Keratinocyte (primary cell): ENCODE measurements at regions not wholly inside any gene's neighbourhood (a gene's known extent, or its start where the extent isn't known, plus 50 kb on each side); places are given as distances from the start of the nearest gene placed in this dataset.

Experiments used
- DNase-seq: peaks from one replicate; pipeline ENCODE4 v3.0.0-alpha.2; 2011; ENCODE audit warnings: low read depth, missing footprints, low spot score
- FAIRE-seq: peaks from 2 replicates; lab custom pipeline; 2011; peaks lifted over from hg19 to GRCh38; lab: Jason Lieb, UNC
- H2AFZ ChIP-seq: 2 replicates; pipeline ENCODE4 v1.6.0; 2012; ENCODE audit warnings: low read length, control low read depth, inconsistent platforms; ENCODE audit not compliant: control insufficient read depth
- H3K27ac ChIP-seq: 2 replicates; pipeline ENCODE4 v1.5.1; 2011; ENCODE audit warnings: low read length; ENCODE audit not compliant: control insufficient read depth, insufficient read depth
- H3K27me3 ChIP-seq: 3 replicates; pipeline ENCODE4 v1.6.0; 2011; ENCODE audit warnings: low read length; ENCODE audit not compliant: control insufficient read depth, insufficient read depth; ENCODE audit errors: extremely low read depth
- H3K36me3 ChIP-seq, 2 experiments: 2 replicates in 1 of 2; 3 replicates in 1 of 2; pipeline ENCODE4 v1.5.1; 2011; ENCODE audit warnings: low read length in 2 of 2, mild to moderate bottlenecking in 1 of 2; ENCODE audit not compliant: control insufficient read depth in 2 of 2, insufficient read depth in 2 of 2; ENCODE audit errors: extremely low read depth in 1 of 2
- H3K4me1 ChIP-seq: 3 replicates; pipeline ENCODE4 v1.5.1; 2011; ENCODE audit warnings: low read length; ENCODE audit not compliant: control insufficient read depth, insufficient read depth; ENCODE audit errors: extremely low read depth
- H3K4me2 ChIP-seq: 3 replicates; pipeline ENCODE4 v1.6.0; 2011; ENCODE audit warnings: low read depth, low read length; ENCODE audit not compliant: control insufficient read depth, insufficient read depth; ENCODE audit errors: extremely low read depth
- H3K4me3 ChIP-seq, 3 experiments: fragments of 200-600 bp in 1 of 3; sonication (generic) in 1 of 3; 2 replicates in 2 of 3; 3 replicates in 1 of 3; pipeline ENCODE4 v1.5.1; 2011 to 2016; ENCODE audit warnings: low read length in 3 of 3, mild to moderate bottlenecking in 3 of 3, control low read depth in 2 of 3, inconsistent platforms in 1 of 3, low read depth in 1 of 3, mixed read lengths in 1 of 3, mixed run types in 1 of 3, moderate library complexity in 1 of 3; ENCODE audit not compliant: control insufficient read depth in 2 of 3, insufficient read depth in 2 of 3; ENCODE audit errors: extremely low read depth in 1 of 3
- H3K79me2 ChIP-seq: 2 replicates; pipeline ENCODE4 v1.6.0; 2012; ENCODE audit warnings: low read length; ENCODE audit not compliant: control insufficient read depth, insufficient read depth
- H3K9ac ChIP-seq: 3 replicates; pipeline ENCODE4 v1.6.0; 2011; ENCODE audit warnings: low read length; ENCODE audit not compliant: control insufficient read depth, insufficient read depth; ENCODE audit errors: extremely low read depth
- H3K9me1 ChIP-seq: 3 replicates; pipeline ENCODE4 v1.6.0; 2011; ENCODE audit warnings: low read length; ENCODE audit not compliant: control insufficient read depth, insufficient read depth; ENCODE audit errors: extremely low read depth
- H3K9me3 ChIP-seq: 2 replicates; pipeline ENCODE4 v1.5.1; 2012; ENCODE audit warnings: low read depth, low read length; ENCODE audit not compliant: control insufficient read depth
- H4K20me1 ChIP-seq: 3 replicates; pipeline ENCODE4 v1.6.0; 2011; ENCODE audit warnings: low read length; ENCODE audit not compliant: control insufficient read depth, insufficient read depth; ENCODE audit errors: extremely low read depth
- EZH2 ChIP-seq: IDR thresholded peaks from one replicate; pipeline ENCODE4 v1.6.1; 2012; ENCODE audit warnings: inconsistent platforms, mild to moderate bottlenecking, low read length, moderate library complexity
- dilution Hi-C: fragments of 300-500 bp; cut with MboI; formaldehyde crosslinking; loops from one replicate; pipeline ENCODE4 v1.7.0; 2020; ENCODE audit warnings: low sequenced_read_pairs; ENCODE audit not compliant: extremely low pct_ligation_motif_present
- TF ChIP-seq, protein P1 (sequence below), 3 experiments: IDR thresholded peaks in 1 of 3; conservative IDR thresholded peaks in 1 of 3; optimal IDR thresholded peaks in 1 of 3; 2 replicates in 2 of 3; 3 replicates in 1 of 3; pipeline versions ENCODE3 to v1.5.1; 2011; ENCODE audit warnings: low read length in 3 of 3, mild to moderate bottlenecking in 3 of 3, moderate library complexity in 2 of 3, control low read depth in 1 of 3, inconsistent platforms in 1 of 3; ENCODE audit not compliant: insufficient read depth in 2 of 3; ENCODE audit errors: extremely low read depth in 1 of 3

GRCh38 chr6:23390221-23390620, 735.8 kb upstream of the NRSN1 start:
- FAIRE-seq (no peak), DNase-seq (no peak)
- Histone ChIP-seq H2AFZ (no peak overlapping the region), H3K27ac (no peak overlapping the region), H3K4me2 (no peak overlapping the region), H4K20me1 (no peaks in the 10 kb centered on the region), H3K36me3 (no peaks in the 10 kb centered on the region), H3K4me3 (no peak overlapping the region), H3K9me3 (no peaks in the 10 kb centered on the region), H3K4me1 (no peaks in the 10 kb centered on the region), H3K27me3 (no peaks in the 10 kb centered on the region), H3K9ac (no peak overlapping the region), H3K9me1 (no peaks in the 10 kb centered on the region), H3K79me2 (no peaks in the 10 kb centered on the region)
- dilution Hi-C loops: no loop called here
- TF ChIP-seq EZH2: no peak
- TF ChIP-seq, protein P1, sequence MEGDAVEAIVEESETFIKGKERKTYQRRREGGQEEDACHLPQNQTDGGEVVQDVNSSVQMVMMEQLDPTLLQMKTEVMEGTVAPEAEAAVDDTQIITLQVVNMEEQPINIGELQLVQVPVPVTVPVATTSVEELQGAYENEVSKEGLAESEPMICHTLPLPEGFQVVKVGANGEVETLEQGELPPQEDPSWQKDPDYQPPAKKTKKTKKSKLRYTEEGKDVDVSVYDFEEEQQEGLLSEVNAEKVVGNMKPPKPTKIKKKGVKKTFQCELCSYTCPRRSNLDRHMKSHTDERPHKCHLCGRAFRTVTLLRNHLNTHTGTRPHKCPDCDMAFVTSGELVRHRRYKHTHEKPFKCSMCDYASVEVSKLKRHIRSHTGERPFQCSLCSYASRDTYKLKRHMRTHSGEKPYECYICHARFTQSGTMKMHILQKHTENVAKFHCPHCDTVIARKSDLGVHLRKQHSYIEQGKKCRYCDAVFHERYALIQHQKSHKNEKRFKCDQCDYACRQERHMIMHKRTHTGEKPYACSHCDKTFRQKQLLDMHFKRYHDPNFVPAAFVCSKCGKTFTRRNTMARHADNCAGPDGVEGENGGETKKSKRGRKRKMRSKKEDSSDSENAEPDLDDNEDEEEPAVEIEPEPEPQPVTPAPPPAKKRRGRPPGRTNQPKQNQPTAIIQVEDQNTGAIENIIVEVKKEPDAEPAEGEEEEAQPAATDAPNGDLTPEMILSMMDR (optimal IDR thresholded peaks at IDR 0.05 in 1 of 3, IDR thresholded peaks at IDR 0.05 in 1 of 3, conservative IDR thresholded peaks at IDR 0.05 in 1 of 3; ENCODE audit: extremely low read depth in 1 of 3, insufficient read depth in 2 of 3, low read length in 3 of 3): no peak

- no peaks in the 10 kb centered on the region for H3K27me3 ChIP-seq
- no peak overlapping the region for H2AFZ ChIP-seq
- H3K4me2 ChIP-seq: no peak overlapping the region
- no peaks in the 10 kb centered on the region for H3K36me3 ChIP-seq
- FAIRE-seq: no peak
- dilution Hi-C loops: no loop called here
- no peaks in the 10 kb centered on the region for H3K79me2 ChIP-seq
- no peaks in the 10 kb centered on the region for H3K9me3 ChIP-seq
- no peak overlapping the region for H3K27ac ChIP-seq
- TF ChIP-seq EZH2: no peak
- TF ChIP-seq, protein P1 (optimal IDR thresholded peaks at IDR 0.05 in 1 of 3, IDR thresholded peaks at IDR 0.05 in 1 of 3, conservative IDR thresholded peaks at IDR 0.05 in 1 of 3; ENCODE audit: extremely low read depth in 1 of 3, insufficient read depth in 2 of 3, low read length in 3 of 3): no peak
- no peak overlapping the region for H3K9ac ChIP-seq
- DNase-seq: no peak
- H3K4me3 ChIP-seq: no peak overlapping the region
- H4K20me1 ChIP-seq: no peaks in the 10 kb centered on the region
- H3K4me1 ChIP-seq: no peaks in the 10 kb centered on the region
- H3K9me1 ChIP-seq: no peaks in the 10 kb centered on the region
These were observed 731.3 kb upstream of the NRSN1 start for GRCh38 chr6:23394681-23395080.
